Stimulated activated naive B cell treated with anti-CD40 and anti-IgM and Interleukin-4, amounts not matched to agents 10 μg/mL and 1 μg/mL and 100 μg/mL, for 72 hours (primary cell): ENCODE measurements at regions not wholly inside any gene's neighbourhood (a gene's known extent, or its start where the extent isn't known, plus 50 kb on each side); places are given as distances from the start of the nearest gene placed in this dataset.

Experiments used
- ATAC-seq, 2 donors: fragments of 150-1000 bp; cut with Tn5 transposase; replicated peaks; 2 replicates each; pipeline ENCODE4 v1.10.0; 2021; ENCODE audit warnings: moderate library complexity in 1 of 2
- DNase-seq: peaks from one replicate; pipeline ENCODE4 v3.0.0; 2021
- H3K27ac Mint-ChIP-seq: one replicate; pipeline ENCODE4 v1.8.0; 2022; ENCODE audit warnings: mild to moderate bottlenecking, mixed read lengths
- H3K27me3 Mint-ChIP-seq, 2 donors: one replicate each; pipeline ENCODE4 v1.8.0; 2022; ENCODE audit warnings: mixed read lengths in 2 of 2
- H3K36me3 Mint-ChIP-seq, 2 donors: one replicate each; pipeline ENCODE4 v1.8.0; 2022; ENCODE audit warnings: mixed read lengths in 2 of 2, mild to moderate bottlenecking in 1 of 2
- H3K4me1 Mint-ChIP-seq, 2 donors: one replicate each; pipeline ENCODE4 v1.8.0; 2022; ENCODE audit warnings: mixed read lengths in 2 of 2, mild to moderate bottlenecking in 1 of 2
- H3K4me3 Mint-ChIP-seq, 2 donors: one replicate each; pipeline ENCODE4 v1.8.0; 2022; ENCODE audit warnings: mild to moderate bottlenecking in 2 of 2, mixed read lengths in 2 of 2, moderate library complexity in 1 of 2
- H3K9me3 Mint-ChIP-seq, 2 donors: one replicate each; pipeline ENCODE4 v1.8.0; 2022; ENCODE audit warnings: mixed read lengths in 2 of 2, mild to moderate bottlenecking in 1 of 2

- no peak for DNase-seq
- Mint-ChIP-seq H3K4me1 (no peaks in the 10 kb centered on the region), H3K9me3 (no peaks in the 10 kb centered on the region), H3K36me3 (no peaks in the 10 kb centered on the region), H3K4me3 (peak overlapping the region in 1 of 2 donors; percentile 9), H3K27me3 (peaks cover 11 to 33% of the 10 kb centered on the region in 2 donors), H3K27ac (no peak overlapping the region)
- no peak for ATAC-seq
Measured at GRCh38 chr2:129883121-129883520, 96.3 kb upstream of the RAB6C start.

- Mint-ChIP-seq H3K27me3 (peaks cover 17 to 33% of the 10 kb centered on the region in 2 donors), H3K27ac (no peak overlapping the region), H3K4me1 (no peaks in the 10 kb centered on the region), H3K9me3 (no peaks in the 10 kb centered on the region), H3K4me3 (no peak overlapping the region), H3K36me3 (no peaks in the 10 kb centered on the region)
- no peak for DNase-seq
- ATAC-seq, result no peak
Measured at GRCh38 chr2:129884221-129884786, 95.2 kb upstream of the RAB6C start.

- peak in 1 of 2 donors; percentile 66 for ATAC-seq
- Mint-ChIP-seq H3K27ac (peak overlapping the region; percentile 6), H3K4me3 (no peak overlapping the region), H3K4me1 (no peaks in the 10 kb centered on the region), H3K36me3 (no peaks in the 10 kb centered on the region), H3K27me3 (peaks cover 22 to 42% of the 10 kb centered on the region in 2 donors), H3K9me3 (no peaks in the 10 kb centered on the region)
- DNase-seq, result no peak
Measured at GRCh38 chr2:129885735-129886134, 93.7 kb upstream of the RAB6C start.

- Mint-ChIP-seq H3K4me1 (no peaks in the 10 kb centered on the region), H3K27me3 (peaks cover 29 to 52% of the 10 kb centered on the region in 2 donors), H3K27ac (peak overlapping the region; percentile 10), H3K9me3 (no peaks in the 10 kb centered on the region), H3K36me3 (no peaks in the 10 kb centered on the region), H3K4me3 (no peak overlapping the region)
- no peak for ATAC-seq
- no peak for DNase-seq
Measured at GRCh38 chr2:129887688-129888266, 91.7 kb upstream of the RAB6C start.

GRCh38 chr2:129888461-129888860, 91.0 kb upstream of the RAB6C start:
- H3K27ac Mint-ChIP-seq, result no peak overlapping the region
- H3K4me1 Mint-ChIP-seq, result no peaks in the 10 kb centered on the region
- DNase-seq (no peak), ATAC-seq (no peak)
- no peak overlapping the region for H3K4me3 Mint-ChIP-seq
- no peaks in the 10 kb centered on the region for H3K36me3 Mint-ChIP-seq
- H3K27me3 Mint-ChIP-seq, result peaks cover 29 to 48% of the 10 kb centered on the region in 2 donors
- no peaks in the 10 kb centered on the region for H3K9me3 Mint-ChIP-seq

GRCh38 chr2:129888896-129889295, 90.6 kb upstream of the RAB6C start:
- Mint-ChIP-seq H3K4me1 (no peaks in the 10 kb centered on the region), H3K36me3 (no peaks in the 10 kb centered on the region), H3K4me3 (no peak overlapping the region), H3K27ac (no peak overlapping the region), H3K27me3 (peaks cover 30 to 47% of the 10 kb centered on the region in 2 donors), H3K9me3 (no peaks in the 10 kb centered on the region)
- DNase-seq (no peak), ATAC-seq (no peak)

GRCh38 chr2:129891341-129892320, 87.8 kb upstream of the RAB6C start:
- H3K9me3 Mint-ChIP-seq, result no peaks in the 10 kb centered on the region
- H3K36me3 Mint-ChIP-seq, result no peaks in the 10 kb centered on the region
- no peak overlapping the region for H3K4me3 Mint-ChIP-seq
- no peaks in the 10 kb centered on the region for H3K4me1 Mint-ChIP-seq
- DNase-seq, result no peak
- peaks cover 34 to 50% of the 10 kb centered on the region in 2 donors for H3K27me3 Mint-ChIP-seq
- no peak overlapping the region for H3K27ac Mint-ChIP-seq
- no peak for ATAC-seq

- H3K9me3 Mint-ChIP-seq, result no peaks in the 10 kb centered on the region
- H3K4me1 Mint-ChIP-seq, result no peaks in the 10 kb centered on the region
- H3K27me3 Mint-ChIP-seq, result peaks cover 33 to 58% of the 10 kb centered on the region in 2 donors
- no peak for DNase-seq
- no peaks in the 10 kb centered on the region for H3K36me3 Mint-ChIP-seq
- no peak overlapping the region for H3K4me3 Mint-ChIP-seq
- H3K27ac Mint-ChIP-seq, result no peak overlapping the region
- ATAC-seq, result no peak
Measured at GRCh38 chr2:129892360-129892759, 87.1 kb upstream of the RAB6C start.

- H3K27me3 Mint-ChIP-seq, result peaks cover 30 to 56% of the 10 kb centered on the region in 2 donors
- H3K27ac Mint-ChIP-seq, result no peak overlapping the region
- H3K4me1 Mint-ChIP-seq, result no peaks in the 10 kb centered on the region
- ATAC-seq (no peak), DNase-seq (no peak)
- H3K36me3 Mint-ChIP-seq, result no peaks in the 10 kb centered on the region
- no peak overlapping the region for H3K4me3 Mint-ChIP-seq
- no peaks in the 10 kb centered on the region for H3K9me3 Mint-ChIP-seq
Measured at GRCh38 chr2:129892773-129893172, 86.7 kb upstream of the RAB6C start.

GRCh38 chr2:129893244-129893643, 86.2 kb upstream of the RAB6C start:
- Mint-ChIP-seq H3K36me3 (no peaks in the 10 kb centered on the region), H3K27ac (no peak overlapping the region), H3K9me3 (no peaks in the 10 kb centered on the region), H3K4me1 (no peaks in the 10 kb centered on the region), H3K4me3 (no peak overlapping the region), H3K27me3 (peaks cover 34 to 59% of the 10 kb centered on the region in 2 donors)
- ATAC-seq (no peak), DNase-seq (no peak)

GRCh38 chr2:129894616-129895015, 84.8 kb upstream of the RAB6C start:
- Mint-ChIP-seq H3K9me3 (peaks cover 2 to 4% of the 10 kb centered on the region in 2 donors), H3K4me1 (no peaks in the 10 kb centered on the region), H3K27ac (no peak overlapping the region), H3K36me3 (no peaks in the 10 kb centered on the region), H3K4me3 (no peak overlapping the region), H3K27me3 (peaks cover 32 to 68% of the 10 kb centered on the region in 2 donors)
- no peak for DNase-seq
- no peak for ATAC-seq

GRCh38 chr2:129895061-129895460, 84.4 kb upstream of the RAB6C start:
- H3K4me3 Mint-ChIP-seq, result no peak overlapping the region
- no peaks in the 10 kb centered on the region for H3K36me3 Mint-ChIP-seq
- peaks cover 31 to 64% of the 10 kb centered on the region in 2 donors for H3K27me3 Mint-ChIP-seq
- no peak overlapping the region for H3K27ac Mint-ChIP-seq
- no peak for DNase-seq
- no peak for ATAC-seq
- H3K4me1 Mint-ChIP-seq, result no peaks in the 10 kb centered on the region
- H3K9me3 Mint-ChIP-seq, result peaks cover 2 to 4% of the 10 kb centered on the region in 2 donors

GRCh38 chr2:129895526-129896082, 83.9 kb upstream of the RAB6C start:
- ATAC-seq (no peak), DNase-seq (no peak)
- no peaks in the 10 kb centered on the region for H3K4me1 Mint-ChIP-seq
- no peaks in the 10 kb centered on the region for H3K36me3 Mint-ChIP-seq
- peaks cover 2 to 4% of the 10 kb centered on the region in 2 donors for H3K9me3 Mint-ChIP-seq
- no peak overlapping the region for H3K4me3 Mint-ChIP-seq
- H3K27me3 Mint-ChIP-seq, result peaks cover 28 to 60% of the 10 kb centered on the region in 2 donors
- H3K27ac Mint-ChIP-seq, result no peak overlapping the region
